ENCODE measurements at regions not wholly inside any gene's neighbourhood (a gene's known extent, or its start where the extent isn't known, plus 50 kb on each side); places are given as distances from the start of the nearest gene placed in this dataset.

DNA sequence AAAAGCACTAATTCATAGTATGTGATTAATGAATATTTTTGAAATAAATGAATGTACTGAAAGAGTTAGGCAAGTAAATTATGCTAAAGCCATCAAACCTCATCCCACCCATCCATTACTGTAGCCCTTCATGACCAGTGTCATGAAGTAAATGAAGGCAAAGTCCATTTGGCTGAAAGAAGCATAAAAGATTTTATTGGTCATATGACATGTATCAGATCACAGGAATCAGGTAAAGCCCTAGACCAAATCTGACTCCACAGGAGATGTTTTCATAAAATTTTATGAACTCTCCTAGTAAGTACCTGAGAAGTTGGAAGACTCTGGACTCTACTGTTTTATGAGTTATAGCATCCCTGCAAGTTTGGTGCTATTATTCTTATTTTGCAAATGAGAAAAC, 213.5 kb downstream of the TMEM114 start:
- TF ChIP-seq, protein P1, sequence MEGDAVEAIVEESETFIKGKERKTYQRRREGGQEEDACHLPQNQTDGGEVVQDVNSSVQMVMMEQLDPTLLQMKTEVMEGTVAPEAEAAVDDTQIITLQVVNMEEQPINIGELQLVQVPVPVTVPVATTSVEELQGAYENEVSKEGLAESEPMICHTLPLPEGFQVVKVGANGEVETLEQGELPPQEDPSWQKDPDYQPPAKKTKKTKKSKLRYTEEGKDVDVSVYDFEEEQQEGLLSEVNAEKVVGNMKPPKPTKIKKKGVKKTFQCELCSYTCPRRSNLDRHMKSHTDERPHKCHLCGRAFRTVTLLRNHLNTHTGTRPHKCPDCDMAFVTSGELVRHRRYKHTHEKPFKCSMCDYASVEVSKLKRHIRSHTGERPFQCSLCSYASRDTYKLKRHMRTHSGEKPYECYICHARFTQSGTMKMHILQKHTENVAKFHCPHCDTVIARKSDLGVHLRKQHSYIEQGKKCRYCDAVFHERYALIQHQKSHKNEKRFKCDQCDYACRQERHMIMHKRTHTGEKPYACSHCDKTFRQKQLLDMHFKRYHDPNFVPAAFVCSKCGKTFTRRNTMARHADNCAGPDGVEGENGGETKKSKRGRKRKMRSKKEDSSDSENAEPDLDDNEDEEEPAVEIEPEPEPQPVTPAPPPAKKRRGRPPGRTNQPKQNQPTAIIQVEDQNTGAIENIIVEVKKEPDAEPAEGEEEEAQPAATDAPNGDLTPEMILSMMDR (IDR thresholded peaks at IDR 0.05; ENCODE audit: insufficient read depth, low read depth, low read length, missing control alignments) = no peak
- no peak for DNase-seq (ENCODE audit: low read depth)

DNA sequence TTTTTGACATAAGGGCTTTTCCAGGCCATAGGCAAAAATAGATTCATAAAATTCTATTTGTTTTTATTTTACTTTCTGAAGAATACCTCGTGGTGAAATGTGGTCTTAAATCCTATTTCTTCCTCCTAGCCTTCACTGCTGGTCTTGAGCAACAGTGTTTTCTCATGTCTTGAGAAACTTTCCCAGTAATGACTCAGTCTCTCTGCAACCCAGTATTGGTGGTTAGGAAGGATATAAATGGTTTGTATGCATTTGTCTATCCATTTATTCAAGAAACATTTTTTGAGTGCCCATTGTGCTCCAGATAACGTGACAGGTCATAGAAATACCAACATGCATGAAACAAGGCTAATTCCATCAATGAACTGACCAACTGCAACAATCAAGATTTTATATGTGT, 213.9 kb downstream of the TMEM114 start:
- no peak overlapping the region for H3K4me3 ChIP-seq (ENCODE audit: low read length)
- DNase-seq (ENCODE audit: low read depth) = no peak
- TF ChIP-seq, protein P1 (IDR thresholded peaks at IDR 0.05; ENCODE audit: insufficient read depth, low read depth, low read length, missing control alignments) = no peak

More for the DNA sequence above, 213.5 kb downstream of the TMEM114 start:
- no peak overlapping the region for H3K4me3 ChIP-seq (ENCODE audit: low read length)

DNA sequence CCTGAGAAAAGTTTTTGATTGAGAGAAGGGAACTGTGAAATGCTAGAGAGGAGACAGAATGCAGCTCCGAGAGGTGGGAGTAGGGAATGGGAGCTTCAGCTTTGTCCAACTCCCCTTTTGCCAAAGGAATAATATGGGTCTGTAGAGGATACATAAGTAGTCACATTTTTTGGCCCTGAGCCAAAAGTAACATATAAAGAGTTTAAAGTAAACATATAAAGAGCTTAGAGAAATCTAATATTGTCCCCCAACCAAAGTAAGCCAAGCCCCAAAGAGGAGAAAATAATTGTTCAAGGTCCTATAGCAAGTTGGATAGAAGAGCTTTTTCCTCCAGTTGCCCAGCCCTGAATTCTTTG, 215.1 kb downstream of the TMEM114 start:
- H3K4me3 ChIP-seq (ENCODE audit: low read length) = no peak overlapping the region
- DNase-seq (ENCODE audit: low read depth) = no peak
- TF ChIP-seq, protein P1 (IDR thresholded peaks at IDR 0.05; ENCODE audit: insufficient read depth, low read depth, low read length, missing control alignments) = no peak

DNA sequence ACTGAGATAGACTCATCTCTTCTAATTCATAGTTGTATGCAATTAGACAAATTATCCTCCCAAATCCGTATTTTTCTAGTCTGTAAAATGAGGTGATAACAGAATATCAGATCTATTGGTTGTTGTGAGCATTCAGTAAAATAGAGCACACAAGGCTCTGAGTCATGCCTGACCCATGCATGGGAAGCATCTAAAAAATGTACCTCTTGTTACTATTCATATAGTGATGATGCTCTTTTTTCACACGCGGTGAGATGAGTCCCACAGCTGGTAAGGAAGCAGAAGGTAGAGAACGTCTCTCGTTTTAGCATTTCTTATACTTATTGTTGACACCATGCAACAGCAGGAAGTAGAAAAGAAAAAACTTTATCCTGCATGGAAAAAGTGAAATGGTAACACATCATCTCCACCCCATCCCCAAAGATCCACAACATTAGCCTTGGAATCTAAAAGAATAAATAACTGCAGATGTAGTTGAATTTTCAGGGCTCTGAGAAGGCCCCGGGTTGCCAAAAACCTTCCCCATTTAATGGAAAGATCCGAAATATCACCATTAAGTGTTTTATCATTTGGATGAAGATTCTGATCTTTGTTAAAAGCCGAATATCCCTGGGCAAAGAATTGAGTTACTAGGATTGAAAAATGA, 215.6 kb downstream of the TMEM114 start:
- TF ChIP-seq, protein P1 (IDR thresholded peaks at IDR 0.05; ENCODE audit: insufficient read depth, low read depth, low read length, missing control alignments) = no peak
- no peak overlapping the region for H3K4me3 ChIP-seq (ENCODE audit: low read length)
- no peak for DNase-seq (ENCODE audit: low read depth)

DNA sequence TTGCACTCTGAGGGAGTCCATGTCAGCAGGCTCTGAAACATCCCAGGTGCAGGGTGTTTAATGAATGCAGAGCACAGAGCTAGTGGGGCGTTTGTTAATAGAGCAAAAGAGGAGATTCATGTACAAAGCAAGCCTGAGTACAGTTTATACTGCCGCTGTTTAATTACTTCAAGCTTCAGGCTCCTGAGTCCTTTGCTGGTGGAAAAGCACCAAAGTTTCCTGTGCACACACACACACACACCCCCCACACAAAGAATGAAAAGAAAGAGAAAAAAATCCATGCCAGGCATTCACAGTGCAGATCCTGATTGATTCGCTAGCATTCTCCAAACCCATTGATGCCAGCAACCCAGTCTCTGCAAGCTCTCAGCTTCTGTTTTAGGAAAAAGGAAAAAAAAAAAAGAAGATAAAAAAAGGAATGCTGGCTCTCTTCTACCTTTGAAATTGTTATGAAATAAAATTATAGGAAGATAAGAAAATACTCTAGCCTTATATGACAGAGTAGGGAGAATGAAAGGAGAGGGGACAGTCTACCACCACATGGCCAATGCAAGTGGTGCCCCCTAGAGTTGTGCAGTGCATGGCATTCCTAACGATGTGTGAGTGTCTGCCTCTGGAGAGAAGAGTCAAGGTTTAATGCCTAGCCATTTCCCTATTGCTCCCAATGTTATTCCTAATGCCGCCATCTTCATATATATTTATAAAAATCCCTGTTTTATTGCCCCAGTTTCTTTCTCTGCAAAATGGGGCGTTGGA, 216.5 kb downstream of the TMEM114 start:
- TF ChIP-seq, protein P1 (IDR thresholded peaks at IDR 0.05; ENCODE audit: insufficient read depth, low read depth, low read length, missing control alignments) = no peak
- H3K4me3 ChIP-seq (ENCODE audit: low read length) = no peak overlapping the region
- DNase-seq (ENCODE audit: low read depth) = no peak

DNA sequence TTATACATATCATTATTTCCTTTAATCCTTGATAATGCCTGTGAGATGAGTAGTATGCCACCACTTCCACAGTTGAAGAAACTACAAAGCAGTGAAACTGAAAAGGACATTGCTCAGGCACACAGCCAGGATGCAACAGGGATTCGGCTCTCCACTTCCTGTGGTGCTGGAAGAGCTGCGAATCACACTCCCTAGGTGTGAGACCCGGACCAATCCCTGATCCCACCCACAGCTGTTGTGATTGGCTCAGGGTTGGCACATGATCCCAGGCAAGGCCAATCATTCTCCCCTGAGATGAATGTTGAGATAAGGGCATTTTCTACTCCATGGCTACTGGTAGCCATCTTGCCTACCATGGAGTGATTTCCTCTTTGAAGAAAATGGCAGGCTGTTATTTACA, 218.2 kb downstream of the TMEM114 start:
- DNase-seq (ENCODE audit: low read depth) = no peak
- TF ChIP-seq, protein P1 (IDR thresholded peaks at IDR 0.05; ENCODE audit: insufficient read depth, low read depth, low read length, missing control alignments) = no peak
- H3K4me3 ChIP-seq (ENCODE audit: low read length) = no peak overlapping the region
